GM23338 (cell line): ENCODE measurements at regions not wholly inside any gene's neighbourhood (a gene's known extent, or its start where the extent isn't known, plus 50 kb on each side); places are given as distances from the start of the nearest gene placed in this dataset.

ENCODE experiments used
- ATAC-seq: fragments of 200-7000 bp; cut with Tn5 transposase; 3 replicates; pipeline ENCODE4 v1.9.1; 2020
- DNase-seq: peaks from one replicate; pipeline ENCODE4 v3.0.0-alpha.2; 2015; ENCODE audit warnings: low spot score
- H2AFZ ChIP-seq: fragments of 200-600 bp; sonication (generic); 2 replicates; pipeline ENCODE4 v1.8.0; 2016; ENCODE audit warnings: antibody characterized with exemption, mild to moderate bottlenecking, moderate library complexity
- H3F3A ChIP-seq: fragments of 200-600 bp; sonication (generic); replicated peaks from 2 replicates; pipeline ENCODE4 v1.8.0; 2017; ENCODE audit warnings: antibody characterized with exemption, mixed run types, low read depth
- H3K27ac ChIP-seq: fragments of 200-600 bp; sonication (generic); 2 replicates; pipeline ENCODE4 v1.6.1; 2016; ENCODE audit warnings: low read depth
- H3K27me3 ChIP-seq: fragments of 200-600 bp; sonication (generic); 2 replicates; pipeline ENCODE4 v1.8.0; 2016; ENCODE audit warnings: mild to moderate bottlenecking, mixed run types, moderate library complexity; ENCODE audit not compliant: insufficient read depth
- H3K36me3 ChIP-seq: fragments of 200-600 bp; sonication (generic); 2 replicates; pipeline ENCODE4 v1.8.0; 2016; ENCODE audit warnings: mild to moderate bottlenecking; ENCODE audit not compliant: insufficient read depth
- H3K4me1 ChIP-seq: fragments of 200-600 bp; sonication (generic); 2 replicates; pipeline ENCODE4 v1.8.0; 2016; ENCODE audit warnings: mild to moderate bottlenecking, moderate library complexity; ENCODE audit not compliant: insufficient read depth
- H3K4me2 ChIP-seq: fragments of 200-600 bp; sonication (generic); 2 replicates; pipeline ENCODE4 v1.7.1; 2017; ENCODE audit warnings: mixed run types
- H3K4me3 ChIP-seq: fragments of 200-600 bp; sonication (generic); 2 replicates; pipeline ENCODE4 v1.6.1; 2016; ENCODE audit warnings: mixed run types
- H3K79me2 ChIP-seq: fragments of 200-600 bp; sonication (generic); replicated peaks from 2 replicates; pipeline ENCODE4 v1.8.0; 2017; ENCODE audit warnings: mild to moderate bottlenecking; ENCODE audit not compliant: insufficient read depth
- H3K9me2 ChIP-seq: fragments of 200-600 bp; sonication (generic); 2 replicates; pipeline ENCODE4 v1.8.0; 2017; ENCODE audit not compliant: insufficient read depth
- H4K20me1 ChIP-seq: fragments of 200-600 bp; sonication (generic); replicated peaks from 2 replicates; pipeline ENCODE4 v1.8.0; 2017; ENCODE audit warnings: mild to moderate bottlenecking; ENCODE audit not compliant: insufficient read depth
- H3K27ac Mint-ChIP-seq: 2 replicates; pipeline ENCODE4 v1.8.0; 2020; ENCODE audit warnings: inconsistent platforms, mild to moderate bottlenecking, moderate library complexity, mixed read lengths
- H3K27me3 Mint-ChIP-seq: 3 replicates; pipeline ENCODE4 v1.8.0; 2022; ENCODE audit warnings: low read depth, mild to moderate bottlenecking, moderate library complexity, mixed read lengths, inconsistent platforms; ENCODE audit not compliant: insufficient read depth, poor library complexity
- H3K36me3 Mint-ChIP-seq: 3 replicates; pipeline ENCODE4 v1.8.0; 2021; ENCODE audit warnings: low read depth, mild to moderate bottlenecking, inconsistent platforms, moderate library complexity, mixed read lengths
- H3K4me1 Mint-ChIP-seq: 3 replicates; pipeline ENCODE4 v1.8.0; 2020; ENCODE audit warnings: mild to moderate bottlenecking, inconsistent platforms, mixed read lengths
- H3K4me3 Mint-ChIP-seq: 3 replicates; pipeline ENCODE4 v1.8.0; 2021; ENCODE audit warnings: moderate library complexity, mild to moderate bottlenecking, inconsistent platforms, mixed read lengths
- H3K9me3 Mint-ChIP-seq: 3 replicates; pipeline ENCODE4 v1.8.0; 2020; ENCODE audit warnings: moderate library complexity, mild to moderate bottlenecking, inconsistent platforms, mixed read lengths
- CREB1 ChIP-seq: fragments of 250-450 bp; sonication (Bioruptor Pico); IDR thresholded peaks from 2 replicates; pipeline ENCODE4 v1.5.0; 2020; ENCODE audit warnings: low read depth, mild to moderate bottlenecking, moderate library complexity
- EZH2 ChIP-seq: fragments of 200-600 bp; sonication (generic); IDR thresholded peaks from one replicate; pipeline ENCODE4 v1.8.0; 2017; ENCODE audit warnings: antibody characterized with exemption, mild to moderate bottlenecking, low read depth; ENCODE audit not compliant: unreplicated experiment
- EZH2phosphoT487 ChIP-seq: fragments of 200-600 bp; sonication (generic); IDR thresholded peaks from one replicate; pipeline ENCODE4 v1.8.1; 2018; ENCODE audit warnings: antibody characterized with exemption; ENCODE audit not compliant: unreplicated experiment
- JUNB ChIP-seq: IDR thresholded peaks from one replicate; pipeline ENCODE4 v1.6.1; 2016; ENCODE audit warnings: antibody characterized with exemption; ENCODE audit not compliant: unreplicated experiment
- NANOG ChIP-seq: IDR thresholded peaks from 2 replicates; pipeline ENCODE4 v1.6.1; 2016; ENCODE audit warnings: antibody characterized with exemption, borderline replicate concordance
- POLR2AphosphoS5 ChIP-seq: IDR thresholded peaks from 2 replicates; pipeline ENCODE4 v1.6.1; 2016; ENCODE audit warnings: antibody characterized with exemption, low read depth
- STAT1 ChIP-seq: IDR thresholded peaks from one replicate; pipeline ENCODE4 v1.6.1; 2016; ENCODE audit warnings: antibody characterized with exemption; ENCODE audit not compliant: unreplicated experiment
- ZNF114 ChIP-seq: fragments of 250-450 bp; sonication (Bioruptor Pico); IDR thresholded peaks from 2 replicates; pipeline ENCODE4 v1.5.0; 2020; ENCODE audit warnings: mild to moderate bottlenecking, moderate library complexity
- ZNF331 ChIP-seq: fragments of 250-450 bp; sonication (Bioruptor Pico); IDR thresholded peaks from 2 replicates; pipeline ENCODE4 v1.5.0; 2020; ENCODE audit warnings: low read depth, mild to moderate bottlenecking, moderate library complexity
- TF ChIP-seq, protein P1 (sequence below): fragments of 250-450 bp; sonication (Bioruptor Pico); IDR thresholded peaks from 2 replicates; pipeline ENCODE4 v1.5.0; 2020; ENCODE audit warnings: mild to moderate bottlenecking, moderate library complexity
- TF ChIP-seq, protein P2 (sequence below): IDR thresholded peaks from 2 replicates; pipeline ENCODE4 v1.6.1; 2016; ENCODE audit warnings: antibody characterized with exemption
- TF ChIP-seq, protein P3 (sequence below): IDR thresholded peaks from one replicate; pipeline ENCODE4 v1.6.1; 2018; ENCODE audit warnings: antibody characterized with exemption; ENCODE audit not compliant: unreplicated experiment
- TF ChIP-seq, protein P4 (sequence below), 2 experiments: fragments of 200-600 bp in 1 of 2; sonication (generic) in 1 of 2; conservative IDR thresholded peaks; 2 replicates each; pipeline versions ENCODE4 v1.5.1 to v1.6.1; 2016 to 2017; ENCODE audit warnings: antibody characterized with exemption in 2 of 2, low read depth in 2 of 2, mild to moderate bottlenecking in 2 of 2, moderate library complexity in 1 of 2

DNA sequence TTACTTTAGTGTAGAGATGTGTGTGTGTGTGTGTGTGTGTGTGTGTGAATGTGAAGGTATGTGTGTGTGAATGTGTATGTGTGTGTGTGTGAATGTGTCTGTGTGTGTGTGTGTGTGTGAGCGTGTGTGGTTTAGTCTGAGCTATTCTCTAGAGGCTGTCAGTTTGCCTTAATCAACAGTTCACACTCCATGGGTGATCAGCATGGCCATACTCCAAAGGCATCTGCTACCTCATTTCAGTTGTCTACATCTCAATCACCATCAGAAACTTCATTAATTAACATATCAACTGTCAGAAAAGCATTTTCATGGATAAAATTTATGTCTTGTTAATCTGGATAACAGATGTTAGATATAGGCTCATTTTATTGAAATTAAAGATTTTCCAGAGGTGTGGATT lies 103.1 kb upstream of the PTPN3 start:
- Histone ChIP-seq H3K4me3 (no peak overlapping the region), H3K4me2 (no peak overlapping the region), H4K20me1 (no peaks in the 10 kb centered on the region), H2AFZ (no peak overlapping the region), H3K79me2 (no peaks in the 10 kb centered on the region), H3K36me3 (no peaks in the 10 kb centered on the region), H3F3A (no peaks in the 10 kb centered on the region), H3K27ac (no peak overlapping the region), H3K4me1 (peaks cover 4% of the 10 kb centered on the region; the same call in 1 of the 2 replicates), H3K9me2 (no peaks in the 10 kb centered on the region), H3K27me3 (no peaks in the 10 kb centered on the region)
- H3K27ac Mint-ChIP-seq, result no peak overlapping the region
- ATAC-seq (no peak), DNase-seq (no peak)
- H3K4me3 Mint-ChIP-seq, result no peak overlapping the region
- no peaks in the 10 kb centered on the region for H3K9me3 Mint-ChIP-seq
- H3K4me1 Mint-ChIP-seq, result peaks cover 3% of the 10 kb centered on the region; the same call in 2 of the 3 replicates
- TF ChIP-seq, protein P1, sequence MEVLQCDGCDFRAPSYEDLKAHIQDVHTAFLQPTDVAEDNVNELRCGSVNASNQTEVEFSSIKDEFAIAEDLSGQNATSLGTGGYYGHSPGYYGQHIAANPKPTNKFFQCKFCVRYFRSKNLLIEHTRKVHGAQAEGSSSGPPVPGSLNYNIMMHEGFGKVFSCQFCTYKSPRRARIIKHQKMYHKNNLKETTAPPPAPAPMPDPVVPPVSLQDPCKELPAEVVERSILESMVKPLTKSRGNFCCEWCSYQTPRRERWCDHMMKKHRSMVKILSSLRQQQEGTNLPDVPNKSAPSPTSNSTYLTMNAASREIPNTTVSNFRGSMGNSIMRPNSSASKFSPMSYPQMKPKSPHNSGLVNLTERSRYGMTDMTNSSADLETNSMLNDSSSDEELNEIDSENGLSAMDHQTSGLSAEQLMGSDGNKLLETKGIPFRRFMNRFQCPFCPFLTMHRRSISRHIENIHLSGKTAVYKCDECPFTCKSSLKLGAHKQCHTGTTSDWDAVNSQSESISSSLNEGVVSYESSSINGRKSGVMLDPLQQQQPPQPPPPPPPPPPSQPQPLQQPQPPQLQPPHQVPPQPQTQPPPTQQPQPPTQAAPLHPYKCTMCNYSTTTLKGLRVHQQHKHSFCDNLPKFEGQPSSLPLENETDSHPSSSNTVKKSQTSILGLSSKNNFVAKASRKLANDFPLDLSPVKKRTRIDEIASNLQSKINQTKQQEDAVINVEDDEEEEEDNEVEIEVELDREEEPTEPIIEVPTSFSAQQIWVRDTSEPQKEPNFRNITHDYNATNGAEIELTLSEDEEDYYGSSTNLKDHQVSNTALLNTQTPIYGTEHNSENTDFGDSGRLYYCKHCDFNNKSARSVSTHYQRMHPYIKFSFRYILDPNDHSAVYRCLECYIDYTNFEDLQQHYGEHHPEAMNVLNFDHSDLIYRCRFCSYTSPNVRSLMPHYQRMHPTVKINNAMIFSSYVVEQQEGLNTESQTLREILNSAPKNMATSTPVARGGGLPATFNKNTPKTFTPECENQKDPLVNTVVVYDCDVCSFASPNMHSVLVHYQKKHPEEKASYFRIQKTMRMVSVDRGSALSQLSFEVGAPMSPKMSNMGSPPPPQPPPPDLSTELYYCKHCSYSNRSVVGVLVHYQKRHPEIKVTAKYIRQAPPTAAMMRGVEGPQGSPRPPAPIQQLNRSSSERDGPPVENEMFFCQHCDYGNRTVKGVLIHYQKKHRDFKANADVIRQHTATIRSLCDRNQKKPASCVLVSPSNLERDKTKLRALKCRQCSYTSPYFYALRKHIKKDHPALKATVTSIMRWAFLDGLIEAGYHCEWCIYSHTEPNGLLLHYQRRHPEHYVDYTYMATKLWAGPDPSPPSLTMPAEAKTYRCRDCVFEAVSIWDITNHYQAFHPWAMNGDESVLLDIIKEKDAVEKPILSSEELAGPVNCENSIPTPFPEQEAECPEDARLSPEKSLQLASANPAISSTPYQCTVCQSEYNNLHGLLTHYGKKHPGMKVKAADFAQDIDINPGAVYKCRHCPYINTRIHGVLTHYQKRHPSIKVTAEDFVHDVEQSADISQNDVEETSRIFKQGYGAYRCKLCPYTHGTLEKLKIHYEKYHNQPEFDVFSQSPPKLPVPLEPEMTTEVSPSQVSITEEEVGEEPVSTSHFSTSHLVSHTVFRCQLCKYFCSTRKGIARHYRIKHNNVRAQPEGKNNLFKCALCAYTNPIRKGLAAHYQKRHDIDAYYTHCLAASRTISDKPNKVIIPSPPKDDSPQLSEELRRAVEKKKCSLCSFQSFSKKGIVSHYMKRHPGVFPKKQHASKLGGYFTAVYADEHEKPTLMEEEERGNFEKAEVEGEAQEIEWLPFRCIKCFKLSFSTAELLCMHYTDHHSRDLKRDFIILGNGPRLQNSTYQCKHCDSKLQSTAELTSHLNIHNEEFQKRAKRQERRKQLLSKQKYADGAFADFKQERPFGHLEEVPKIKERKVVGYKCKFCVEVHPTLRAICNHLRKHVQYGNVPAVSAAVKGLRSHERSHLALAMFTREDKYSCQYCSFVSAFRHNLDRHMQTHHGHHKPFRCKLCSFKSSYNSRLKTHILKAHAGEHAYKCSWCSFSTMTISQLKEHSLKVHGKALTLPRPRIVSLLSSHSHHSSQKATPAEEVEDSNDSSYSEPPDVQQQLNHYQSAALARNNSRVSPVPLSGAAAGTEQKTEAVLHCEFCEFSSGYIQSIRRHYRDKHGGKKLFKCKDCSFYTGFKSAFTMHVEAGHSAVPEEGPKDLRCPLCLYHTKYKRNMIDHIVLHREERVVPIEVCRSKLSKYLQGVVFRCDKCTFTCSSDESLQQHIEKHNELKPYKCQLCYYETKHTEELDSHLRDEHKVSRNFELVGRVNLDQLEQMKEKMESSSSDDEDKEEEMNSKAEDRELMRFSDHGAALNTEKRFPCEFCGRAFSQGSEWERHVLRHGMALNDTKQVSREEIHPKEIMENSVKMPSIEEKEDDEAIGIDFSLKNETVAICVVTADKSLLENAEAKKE (CRISPR knock-in tag), result no peak
- TF ChIP-seq, protein P2, sequence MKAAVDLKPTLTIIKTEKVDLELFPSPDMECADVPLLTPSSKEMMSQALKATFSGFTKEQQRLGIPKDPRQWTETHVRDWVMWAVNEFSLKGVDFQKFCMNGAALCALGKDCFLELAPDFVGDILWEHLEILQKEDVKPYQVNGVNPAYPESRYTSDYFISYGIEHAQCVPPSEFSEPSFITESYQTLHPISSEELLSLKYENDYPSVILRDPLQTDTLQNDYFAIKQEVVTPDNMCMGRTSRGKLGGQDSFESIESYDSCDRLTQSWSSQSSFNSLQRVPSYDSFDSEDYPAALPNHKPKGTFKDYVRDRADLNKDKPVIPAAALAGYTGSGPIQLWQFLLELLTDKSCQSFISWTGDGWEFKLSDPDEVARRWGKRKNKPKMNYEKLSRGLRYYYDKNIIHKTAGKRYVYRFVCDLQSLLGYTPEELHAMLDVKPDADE, result no peak
- TF ChIP-seq JUNB, result no peak
- no peak for TF ChIP-seq ZNF331
- TF ChIP-seq, protein P3, sequence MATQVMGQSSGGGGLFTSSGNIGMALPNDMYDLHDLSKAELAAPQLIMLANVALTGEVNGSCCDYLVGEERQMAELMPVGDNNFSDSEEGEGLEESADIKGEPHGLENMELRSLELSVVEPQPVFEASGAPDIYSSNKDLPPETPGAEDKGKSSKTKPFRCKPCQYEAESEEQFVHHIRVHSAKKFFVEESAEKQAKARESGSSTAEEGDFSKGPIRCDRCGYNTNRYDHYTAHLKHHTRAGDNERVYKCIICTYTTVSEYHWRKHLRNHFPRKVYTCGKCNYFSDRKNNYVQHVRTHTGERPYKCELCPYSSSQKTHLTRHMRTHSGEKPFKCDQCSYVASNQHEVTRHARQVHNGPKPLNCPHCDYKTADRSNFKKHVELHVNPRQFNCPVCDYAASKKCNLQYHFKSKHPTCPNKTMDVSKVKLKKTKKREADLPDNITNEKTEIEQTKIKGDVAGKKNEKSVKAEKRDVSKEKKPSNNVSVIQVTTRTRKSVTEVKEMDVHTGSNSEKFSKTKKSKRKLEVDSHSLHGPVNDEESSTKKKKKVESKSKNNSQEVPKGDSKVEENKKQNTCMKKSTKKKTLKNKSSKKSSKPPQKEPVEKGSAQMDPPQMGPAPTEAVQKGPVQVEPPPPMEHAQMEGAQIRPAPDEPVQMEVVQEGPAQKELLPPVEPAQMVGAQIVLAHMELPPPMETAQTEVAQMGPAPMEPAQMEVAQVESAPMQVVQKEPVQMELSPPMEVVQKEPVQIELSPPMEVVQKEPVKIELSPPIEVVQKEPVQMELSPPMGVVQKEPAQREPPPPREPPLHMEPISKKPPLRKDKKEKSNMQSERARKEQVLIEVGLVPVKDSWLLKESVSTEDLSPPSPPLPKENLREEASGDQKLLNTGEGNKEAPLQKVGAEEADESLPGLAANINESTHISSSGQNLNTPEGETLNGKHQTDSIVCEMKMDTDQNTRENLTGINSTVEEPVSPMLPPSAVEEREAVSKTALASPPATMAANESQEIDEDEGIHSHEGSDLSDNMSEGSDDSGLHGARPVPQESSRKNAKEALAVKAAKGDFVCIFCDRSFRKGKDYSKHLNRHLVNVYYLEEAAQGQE, result no peak
- TF ChIP-seq CREB1, result no peak
- TF ChIP-seq EZH2phosphoT487, result no peak
- no peak for TF ChIP-seq NANOG
- TF ChIP-seq, protein P4, sequence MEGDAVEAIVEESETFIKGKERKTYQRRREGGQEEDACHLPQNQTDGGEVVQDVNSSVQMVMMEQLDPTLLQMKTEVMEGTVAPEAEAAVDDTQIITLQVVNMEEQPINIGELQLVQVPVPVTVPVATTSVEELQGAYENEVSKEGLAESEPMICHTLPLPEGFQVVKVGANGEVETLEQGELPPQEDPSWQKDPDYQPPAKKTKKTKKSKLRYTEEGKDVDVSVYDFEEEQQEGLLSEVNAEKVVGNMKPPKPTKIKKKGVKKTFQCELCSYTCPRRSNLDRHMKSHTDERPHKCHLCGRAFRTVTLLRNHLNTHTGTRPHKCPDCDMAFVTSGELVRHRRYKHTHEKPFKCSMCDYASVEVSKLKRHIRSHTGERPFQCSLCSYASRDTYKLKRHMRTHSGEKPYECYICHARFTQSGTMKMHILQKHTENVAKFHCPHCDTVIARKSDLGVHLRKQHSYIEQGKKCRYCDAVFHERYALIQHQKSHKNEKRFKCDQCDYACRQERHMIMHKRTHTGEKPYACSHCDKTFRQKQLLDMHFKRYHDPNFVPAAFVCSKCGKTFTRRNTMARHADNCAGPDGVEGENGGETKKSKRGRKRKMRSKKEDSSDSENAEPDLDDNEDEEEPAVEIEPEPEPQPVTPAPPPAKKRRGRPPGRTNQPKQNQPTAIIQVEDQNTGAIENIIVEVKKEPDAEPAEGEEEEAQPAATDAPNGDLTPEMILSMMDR (conservative IDR thresholded peaks at IDR 0.05; ENCODE audit: low read depth in 2 of 2), result no peak
- no peak for TF ChIP-seq POLR2AphosphoS5
- TF ChIP-seq ZNF114 (CRISPR knock-in tag), result no peak
- no peak for TF ChIP-seq STAT1
- TF ChIP-seq EZH2, result no peak
- no peaks in the 10 kb centered on the region for H3K36me3 Mint-ChIP-seq
- no peaks in the 10 kb centered on the region for H3K27me3 Mint-ChIP-seq
